ENCODE measurements at regions not wholly inside any gene's neighbourhood (a gene's known extent, or its start where the extent isn't known, plus 50 kb on each side); places are given as distances from the start of the nearest gene placed in this dataset.

GRCh38 chr7:80563561-80564327 lies 51.9 kb upstream of the GNAT3 start:
- peak; percentile 48 for DNase-seq (ENCODE audit: low read depth)

- no peak for DNase-seq (ENCODE audit: low read depth)
Observed at GRCh38 chr7:80565554-80565953, 53.7 kb upstream of the GNAT3 start.

GRCh38 chr7:80581486-80582260 lies 56.8 kb upstream of the CD36 start:
- peak; percentile 80 for DNase-seq (ENCODE audit: low read depth)

GRCh38 chr7:80583901-80584300 lies 54.5 kb upstream of the CD36 start:
- no peak for DNase-seq (ENCODE audit: low read depth)

- peak; percentile 88 for DNase-seq (ENCODE audit: low read depth)
Observed at GRCh38 chr7:80584778-80585177, 53.7 kb upstream of the CD36 start.

GRCh38 chr7:80587538-80587937 lies 50.9 kb upstream of the CD36 start:
- no peak for DNase-seq (ENCODE audit: low read depth)

- peak; percentile 64 for DNase-seq (ENCODE audit: low read depth)
Observed at GRCh38 chr7:80588591-80588990, 49.9 kb upstream of the CD36 start.
